HEK293 (cell line): ENCODE measurements at regions not wholly inside any gene's neighbourhood (a gene's known extent, or its start where the extent isn't known, plus 50 kb on each side); places are given as distances from the start of the nearest gene placed in this dataset.

Experiments used
- CTCF ChIA-PET: fragments of 350-600 bp; formaldehyde crosslinking; extraction: SDS; loops from one replicate; lab custom pipeline; 2021; ENCODE audit warnings: antibody characterized with exemption; lab: Yijun Ruan, JAX
- POLR2A ChIA-PET: fragments of 300-600 bp; formaldehyde crosslinking; extraction: SDS; loops from one replicate; lab custom pipeline; 2020; ENCODE audit warnings: antibody characterized with exemption, inconsistent platforms; lab: Yijun Ruan, JAX
- H3K27ac ChIP-seq: fragments of 200-500 bp; sonication (Bioruptor generic); 2 replicates; pipeline ENCODE4 v1.5.1; 2014; ENCODE audit warnings: low read depth, low read length, control low read depth, inconsistent platforms; ENCODE audit errors: extremely low read depth
- H3K36me3 ChIP-seq, 2 experiments: fragments of 200-500 bp in 1 of 2; sonication (Bioruptor generic) in 1 of 2; 1 replicate in 1 of 2; 2 replicates in 1 of 2; pipeline ENCODE4 v1.5.1; 2014 to 2017; ENCODE audit warnings: inconsistent platforms in 2 of 2, low read length in 2 of 2; ENCODE audit not compliant: control insufficient read depth in 2 of 2, insufficient read depth in 1 of 2
- H3K4me1 ChIP-seq: fragments of 200-500 bp; sonication (Bioruptor generic); 2 replicates; pipeline ENCODE4 v1.5.1; 2014; ENCODE audit warnings: mild to moderate bottlenecking, low read length, inconsistent platforms; ENCODE audit not compliant: control insufficient read depth, insufficient read depth
- H3K4me3 ChIP-seq: 2 replicates; pipeline ENCODE4 v1.5.1; 2011; ENCODE audit warnings: low read depth, mild to moderate bottlenecking, control low read depth, low read length, moderate library complexity
- H3K9me3 ChIP-seq: fragments of 200-500 bp; sonication (Bioruptor generic); 2 replicates; pipeline ENCODE4 v1.5.1; 2014; ENCODE audit warnings: low read depth, low read length, inconsistent platforms; ENCODE audit not compliant: control insufficient read depth, insufficient read depth
- GLI4 ChIP-seq: fragments of 450-650 bp; formaldehyde crosslinking; IDR thresholded peaks from 2 replicates; pipeline ENCODE4 v1.5.1; 2016; ENCODE audit warnings: missing biosample characterization, missing genetic modification characterization
- GLIS1 ChIP-seq: fragments of 450-650 bp; formaldehyde crosslinking; IDR thresholded peaks from 2 replicates; pipeline ENCODE4 v1.5.1; 2016; ENCODE audit warnings: missing biosample characterization, missing genetic modification characterization
- INSM2 ChIP-seq: fragments of 450-650 bp; formaldehyde crosslinking; IDR thresholded peaks from 2 replicates; pipeline ENCODE4 v1.5.1; 2016; ENCODE audit warnings: missing biosample characterization, missing genetic modification characterization
- KLF1 ChIP-seq: fragments of 450-650 bp; formaldehyde crosslinking; IDR thresholded peaks from 2 replicates; pipeline ENCODE4 v1.5.1; 2016; ENCODE audit warnings: missing biosample characterization, missing genetic modification characterization
- OSR2 ChIP-seq: fragments of 450-650 bp; formaldehyde crosslinking; IDR thresholded peaks from 2 replicates; pipeline ENCODE4 v1.5.1; 2016; ENCODE audit warnings: missing biosample characterization, missing genetic modification characterization
- SP2 ChIP-seq: fragments of 450-650 bp; formaldehyde crosslinking; IDR thresholded peaks from 2 replicates; pipeline ENCODE4 v1.5.1; 2016; ENCODE audit warnings: missing biosample characterization, missing genetic modification characterization
- ZBTB17 ChIP-seq: fragments of 450-650 bp; formaldehyde crosslinking; IDR thresholded peaks from 2 replicates; pipeline ENCODE4 v1.5.1; 2016; ENCODE audit warnings: missing biosample characterization, missing genetic modification characterization
- ZBTB21 ChIP-seq: fragments of 450-650 bp; formaldehyde crosslinking; IDR thresholded peaks from 2 replicates; pipeline ENCODE4 v1.5.1; 2017; ENCODE audit warnings: missing biosample characterization, missing genetic modification characterization
- ZNF16 ChIP-seq: fragments of 450-650 bp; formaldehyde crosslinking; IDR thresholded peaks from 2 replicates; pipeline ENCODE4 v1.5.1; 2016; ENCODE audit warnings: low read depth, missing biosample characterization, missing genetic modification characterization
- ZNF26 ChIP-seq: fragments of 450-650 bp; formaldehyde crosslinking; IDR thresholded peaks from 2 replicates; pipeline ENCODE4 v1.5.1; 2016; ENCODE audit warnings: missing biosample characterization, missing genetic modification characterization
- ZNF37A ChIP-seq: fragments of 450-650 bp; IDR thresholded peaks from 2 replicates; pipeline ENCODE4 v1.5.1; 2018; ENCODE audit warnings: missing biosample characterization, missing genetic modification characterization
- ZNF423 ChIP-seq: fragments of 450-650 bp; formaldehyde crosslinking; IDR thresholded peaks from 2 replicates; pipeline ENCODE4 v1.5.1; 2016; ENCODE audit warnings: missing biosample characterization, missing genetic modification characterization
- ZNF518A ChIP-seq: fragments of 450-650 bp; formaldehyde crosslinking; conservative IDR thresholded peaks from 2 replicates; pipeline ENCODE4 v1.5.1; 2016; ENCODE audit warnings: low read depth, missing biosample characterization, missing genetic modification characterization
- ZSCAN5A ChIP-seq: fragments of 450-650 bp; formaldehyde crosslinking; IDR thresholded peaks from 2 replicates; pipeline ENCODE4 v1.5.1; 2016; ENCODE audit warnings: missing biosample characterization, missing genetic modification characterization

- no peak for TF ChIP-seq ZNF518A (tag by site-specific recombination)
Measured at GRCh38 chr18:23388357-23388756, 64.7 kb upstream of the RIOK3 start (continued).

GRCh38 chr18:23391156-23391555 is 61.9 kb upstream of the RIOK3 start:
- Histone ChIP-seq H3K4me1 (no peaks in the 10 kb centered on the region), H3K36me3 (no peaks in the 10 kb centered on the region), H3K4me3 (no peak overlapping the region), H3K27ac (no peak overlapping the region), H3K9me3 (no peaks in the 10 kb centered on the region)
- CTCF ChIA-PET, result interaction anchor here (1.9 kb wide), 1 partner anchor 12 kb away, joined by 4 read pairs; no protein-coding TSS in a partner anchor
- no peak for TF ChIP-seq ZNF423
- no peak for TF ChIP-seq ZNF37A (tag by site-specific recombination)
- TF ChIP-seq ZSCAN5A (tag by site-specific recombination), result no peak
- TF ChIP-seq KLF1 (tag by site-specific recombination), result no peak
- no peak for TF ChIP-seq INSM2 (tag by site-specific recombination)
- no peak for TF ChIP-seq SP2 (tag by site-specific recombination)
- TF ChIP-seq ZNF26, result no peak
- TF ChIP-seq GLI4, result no peak
- TF ChIP-seq GLIS1, result no peak
- no peak for TF ChIP-seq OSR2 (tag by site-specific recombination)
- TF ChIP-seq ZBTB21 (tag by site-specific recombination), result no peak
- POLR2A ChIA-PET, result no interaction called here

- Histone ChIP-seq H3K4me1 (no peaks in the 10 kb centered on the region), H3K36me3 (no peaks in the 10 kb centered on the region), H3K4me3 (no peak overlapping the region), H3K9me3 (no peaks in the 10 kb centered on the region), H3K27ac (no peak overlapping the region)
- ChIA-PET POLR2A (no interaction called here), CTCF (interaction anchor here (0.6 to 1.2 kb wide), 3 partner anchors 14 to 266 kb away, joined by 3 to 7 read pairs (median 4); no protein-coding TSS in a partner anchor)
- TF ChIP-seq ZNF16 (tag by site-specific recombination), result no peak
- no peak for TF ChIP-seq ZBTB17 (tag by site-specific recombination)
Measured at GRCh38 chr18:23397907-23398306, 55.2 kb upstream of the RIOK3 start.
